Peyer's patch (tissue), 4 donors: ENCODE measurements at regions not wholly inside any gene's neighbourhood (a gene's known extent, or its start where the extent isn't known, plus 50 kb on each side); places are given as distances from the start of the nearest gene placed in this dataset.

ENCODE experiments used
- POLR2A ChIP-seq, 2 donors: fragments of 450-650 bp; IDR thresholded peaks; one replicate each; pipeline ENCODE4 v1.5.1; 2017; ENCODE audit warnings: antibody characterized with exemption in 2 of 2, mild to moderate bottlenecking in 2 of 2, moderate library complexity in 2 of 2
- TF ChIP-seq, protein P1 (sequence below), 6 experiments: fragments of 450-650 bp in 4 of 6; fragments of 200-600 bp in 2 of 6; sonication (generic) in 1 of 6; IDR thresholded peaks; one replicate each; pipeline ENCODE4 v1.5.1; 2017 to 2019; ENCODE audit warnings: antibody characterized with exemption in 6 of 6, mild to moderate bottlenecking in 3 of 6, moderate library complexity in 1 of 6

DNA sequence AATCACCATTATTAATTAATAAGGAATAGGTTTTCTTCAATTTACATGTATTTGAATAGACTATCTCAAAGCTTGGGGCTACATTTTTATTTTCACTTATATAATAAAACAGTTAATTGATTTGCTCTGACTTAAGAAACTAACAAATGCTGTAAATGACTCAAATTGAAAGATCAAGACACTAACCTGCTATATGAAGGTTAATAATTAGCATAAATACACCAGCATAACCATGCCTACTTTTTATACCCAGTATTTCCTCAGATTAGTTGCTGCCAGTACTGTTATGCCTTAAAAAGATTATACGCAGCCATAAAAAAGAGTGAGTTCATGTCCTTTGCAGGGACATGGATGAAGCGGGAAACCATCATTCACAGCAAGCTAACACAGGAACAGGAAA lies 1545.1 kb downstream of the AMY1C start:
- TF ChIP-seq, protein P1, sequence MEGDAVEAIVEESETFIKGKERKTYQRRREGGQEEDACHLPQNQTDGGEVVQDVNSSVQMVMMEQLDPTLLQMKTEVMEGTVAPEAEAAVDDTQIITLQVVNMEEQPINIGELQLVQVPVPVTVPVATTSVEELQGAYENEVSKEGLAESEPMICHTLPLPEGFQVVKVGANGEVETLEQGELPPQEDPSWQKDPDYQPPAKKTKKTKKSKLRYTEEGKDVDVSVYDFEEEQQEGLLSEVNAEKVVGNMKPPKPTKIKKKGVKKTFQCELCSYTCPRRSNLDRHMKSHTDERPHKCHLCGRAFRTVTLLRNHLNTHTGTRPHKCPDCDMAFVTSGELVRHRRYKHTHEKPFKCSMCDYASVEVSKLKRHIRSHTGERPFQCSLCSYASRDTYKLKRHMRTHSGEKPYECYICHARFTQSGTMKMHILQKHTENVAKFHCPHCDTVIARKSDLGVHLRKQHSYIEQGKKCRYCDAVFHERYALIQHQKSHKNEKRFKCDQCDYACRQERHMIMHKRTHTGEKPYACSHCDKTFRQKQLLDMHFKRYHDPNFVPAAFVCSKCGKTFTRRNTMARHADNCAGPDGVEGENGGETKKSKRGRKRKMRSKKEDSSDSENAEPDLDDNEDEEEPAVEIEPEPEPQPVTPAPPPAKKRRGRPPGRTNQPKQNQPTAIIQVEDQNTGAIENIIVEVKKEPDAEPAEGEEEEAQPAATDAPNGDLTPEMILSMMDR (IDR thresholded peaks at IDR 0.05): no peak
- no peak for TF ChIP-seq POLR2A (IDR thresholded peaks at IDR 0.05)
